ENCODE measurements at regions not wholly inside any gene's neighbourhood (a gene's known extent, or its start where the extent isn't known, plus 50 kb on each side); places are given as distances from the start of the nearest gene placed in this dataset.

DNA sequence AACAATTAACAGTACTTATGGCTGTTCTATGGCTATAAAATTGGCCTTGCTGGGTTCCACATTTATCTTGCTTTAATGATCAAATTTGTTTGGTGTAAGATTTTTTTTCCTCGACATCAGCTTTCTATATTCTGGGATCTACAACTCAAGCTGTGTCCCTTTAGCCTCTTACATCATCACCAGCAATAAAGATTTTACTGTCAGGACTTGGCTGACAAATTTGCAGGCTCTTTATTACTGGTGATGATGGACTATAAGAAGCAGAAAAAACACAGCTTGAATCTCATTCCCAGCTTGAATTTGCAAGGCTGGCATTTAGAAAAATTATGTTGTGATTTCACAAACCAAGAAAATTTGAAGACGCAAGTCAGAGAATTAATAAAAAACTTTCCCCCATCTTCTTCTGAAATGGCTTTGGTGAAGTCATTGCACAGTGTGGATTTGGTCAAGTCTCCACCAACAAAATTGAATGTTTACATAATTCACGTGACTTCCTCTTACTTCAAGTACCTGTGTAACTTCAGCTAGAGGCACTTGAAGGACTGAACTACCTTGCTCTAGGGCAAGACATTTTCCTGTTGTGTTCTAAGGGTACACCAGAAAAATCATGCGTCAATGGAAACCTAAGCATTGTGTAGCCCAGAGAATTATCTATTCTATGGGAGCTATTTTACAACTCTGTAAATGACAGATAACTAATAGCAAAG lies 175.0 kb downstream of the CBLN4 start:
- no peak for DNase-seq
- H3K27me3 ChIP-seq (ENCODE audit: control insufficient read depth in 1 of 2, insufficient read depth in 1 of 2, low read length in 2 of 2) = no peaks in the 10 kb centered on the region
- H2BK15ac ChIP-seq (ENCODE audit: low read depth, poor library complexity, severe bottlenecking) = no peak overlapping the region
- 64% methylated on average over 2 of the region's 4 CpGs for WGBS
- H2AK5ac ChIP-seq (ENCODE audit: low read length, severe bottlenecking) = no peak overlapping the region
- H3K79me1 ChIP-seq (replicated peaks; ENCODE audit: low read length, poor library complexity, severe bottlenecking) = no peaks in the 10 kb centered on the region
- H2AFZ ChIP-seq (ENCODE audit: low read depth, low read length) = no peak overlapping the region
- peaks cover 17% of the 10 kb centered on the region for H3K9me3 ChIP-seq (ENCODE audit: control insufficient read depth, low read length)
- no peak overlapping the region for H4K91ac ChIP-seq (ENCODE audit: low read length)
- no peak overlapping the region for H3K18ac ChIP-seq (ENCODE audit: low read depth in 1 of 2, low read length in 2 of 2)
- H3K36me3 ChIP-seq (ENCODE audit: control insufficient read depth in 1 of 2, insufficient read depth in 2 of 2, low read depth in 1 of 2, low read length in 2 of 2) = no peaks in the 10 kb centered on the region
- H2BK12ac ChIP-seq (ENCODE audit: low read length in 2 of 2) = no peak overlapping the region
- no peak overlapping the region for H4K8ac ChIP-seq (ENCODE audit: low read length)
- H3K9ac ChIP-seq (ENCODE audit: low read length) = no peak overlapping the region
- no peak overlapping the region for H2BK120ac ChIP-seq (ENCODE audit: low read depth, low read length)
- no peak overlapping the region for H3K14ac ChIP-seq (ENCODE audit: low read length in 2 of 2)
- no peak overlapping the region for H3K23ac ChIP-seq (ENCODE audit: low read length in 2 of 2)
- no peak overlapping the region for H2BK5ac ChIP-seq (ENCODE audit: low read depth, low read length, poor library complexity, severe bottlenecking)
- no peak overlapping the region for H3K4me3 ChIP-seq (ENCODE audit: insufficient read depth in 1 of 2, low read depth in 1 of 2, low read length in 2 of 2)
- H3K4ac ChIP-seq (ENCODE audit: low read depth in 1 of 2, low read length in 2 of 2) = no peak overlapping the region
- H3K4me2 ChIP-seq (ENCODE audit: low read length, poor library complexity, severe bottlenecking) = no peak overlapping the region
- H3K27ac ChIP-seq (ENCODE audit: low read length, poor library complexity, severe bottlenecking) = no peak overlapping the region
- H3K4me1 ChIP-seq (ENCODE audit: control insufficient read depth, insufficient read depth, low read depth, low read length) = no peaks in the 10 kb centered on the region

DNA sequence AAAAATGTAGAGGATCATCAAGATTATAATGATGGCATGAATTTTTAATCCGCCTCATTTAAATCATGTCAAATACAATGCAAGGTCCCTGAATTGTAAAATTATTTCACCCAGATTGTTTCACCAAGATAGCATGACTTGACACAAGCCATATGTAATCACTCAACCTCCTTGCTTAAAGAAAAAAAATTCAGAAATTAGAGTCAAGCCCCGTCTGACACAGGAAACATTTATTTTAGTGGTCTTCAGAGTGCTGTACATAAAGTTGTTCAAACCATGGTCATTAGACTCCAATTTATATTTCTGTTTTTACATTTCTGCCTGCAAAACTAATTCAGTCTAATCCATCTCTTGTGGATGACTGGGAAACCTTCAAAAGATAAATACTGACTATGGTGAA lies 200.2 kb downstream of the CBLN4 start:
- Histone ChIP-seq H3K27ac (ENCODE audit: low read length, poor library complexity, severe bottlenecking) (no peak overlapping the region), H4K91ac (ENCODE audit: low read length) (no peak overlapping the region), H2BK12ac (ENCODE audit: low read length in 2 of 2) (no peak overlapping the region), H3K79me1 (replicated peaks; ENCODE audit: low read length, poor library complexity, severe bottlenecking) (no peaks in the 10 kb centered on the region), H2BK15ac (ENCODE audit: low read depth, poor library complexity, severe bottlenecking) (no peak overlapping the region), H2BK5ac (ENCODE audit: low read depth, low read length, poor library complexity, severe bottlenecking) (no peak overlapping the region), H4K8ac (ENCODE audit: low read length) (no peak overlapping the region), H3K14ac (ENCODE audit: low read length in 2 of 2) (no peak overlapping the region), H2AFZ (ENCODE audit: low read depth, low read length) (no peak overlapping the region), H3K9me3 (ENCODE audit: control insufficient read depth, low read length) (no peaks in the 10 kb centered on the region), H3K4me1 (ENCODE audit: control insufficient read depth, insufficient read depth, low read depth, low read length) (no peaks in the 10 kb centered on the region), H3K9ac (ENCODE audit: low read length) (no peak overlapping the region), H3K36me3 (ENCODE audit: control insufficient read depth in 1 of 2, insufficient read depth in 2 of 2, low read depth in 1 of 2, low read length in 2 of 2) (no peaks in the 10 kb centered on the region), H2AK5ac (ENCODE audit: low read length, severe bottlenecking) (no peak overlapping the region), H3K27me3 (ENCODE audit: control insufficient read depth in 1 of 2, insufficient read depth in 1 of 2, low read length in 2 of 2) (no peaks in the 10 kb centered on the region), H3K4ac (ENCODE audit: low read depth in 1 of 2, low read length in 2 of 2) (no peak overlapping the region), H3K18ac (ENCODE audit: low read depth in 1 of 2, low read length in 2 of 2) (no peak overlapping the region), H3K4me3 (ENCODE audit: insufficient read depth in 1 of 2, low read depth in 1 of 2, low read length in 2 of 2) (no peak overlapping the region), H2BK120ac (ENCODE audit: low read depth, low read length) (no peak overlapping the region), H3K4me2 (ENCODE audit: low read length, poor library complexity, severe bottlenecking) (no peak overlapping the region), H3K23ac (ENCODE audit: low read length in 2 of 2) (no peak overlapping the region)
- WGBS = 100% methylated on average over 1 of the region's 2 CpGs
- DNase-seq = no peak

GRCh38 chr20:55800552-55801245 lies 204.6 kb downstream of the CBLN4 start:
- Histone ChIP-seq H4K8ac (ENCODE audit: low read length) (no peak overlapping the region), H2BK15ac (ENCODE audit: low read depth, poor library complexity, severe bottlenecking) (no peak overlapping the region), H3K14ac (ENCODE audit: low read length in 2 of 2) (no peak overlapping the region), H3K36me3 (ENCODE audit: control insufficient read depth in 1 of 2, insufficient read depth in 2 of 2, low read depth in 1 of 2, low read length in 2 of 2) (no peaks in the 10 kb centered on the region), H3K23ac (ENCODE audit: low read length in 2 of 2) (no peak overlapping the region), H2BK5ac (ENCODE audit: low read depth, low read length, poor library complexity, severe bottlenecking) (no peak overlapping the region), H2BK120ac (ENCODE audit: low read depth, low read length) (no peak overlapping the region), H3K4me2 (ENCODE audit: low read length, poor library complexity, severe bottlenecking) (no peak overlapping the region), H2AFZ (ENCODE audit: low read depth, low read length) (no peak overlapping the region), H3K9me3 (ENCODE audit: control insufficient read depth, low read length) (no peaks in the 10 kb centered on the region), H3K4me3 (ENCODE audit: insufficient read depth in 1 of 2, low read depth in 1 of 2, low read length in 2 of 2) (no peak overlapping the region), H3K4me1 (ENCODE audit: control insufficient read depth, insufficient read depth, low read depth, low read length) (no peaks in the 10 kb centered on the region), H3K79me1 (replicated peaks; ENCODE audit: low read length, poor library complexity, severe bottlenecking) (no peaks in the 10 kb centered on the region), H3K18ac (ENCODE audit: low read depth in 1 of 2, low read length in 2 of 2) (no peak overlapping the region), H4K91ac (ENCODE audit: low read length) (no peak overlapping the region), H2AK5ac (ENCODE audit: low read length, severe bottlenecking) (no peak overlapping the region), H3K27ac (ENCODE audit: low read length, poor library complexity, severe bottlenecking) (no peak overlapping the region), H2BK12ac (ENCODE audit: low read length in 2 of 2) (no peak overlapping the region), H3K9ac (ENCODE audit: low read length) (no peak overlapping the region), H3K4ac (ENCODE audit: low read depth in 1 of 2, low read length in 2 of 2) (no peak overlapping the region), H3K27me3 (ENCODE audit: control insufficient read depth in 1 of 2, insufficient read depth in 1 of 2, low read length in 2 of 2) (no peaks in the 10 kb centered on the region)
- 32% methylated on average over 2 of the region's 3 CpGs for WGBS
- no peak for DNase-seq

DNA sequence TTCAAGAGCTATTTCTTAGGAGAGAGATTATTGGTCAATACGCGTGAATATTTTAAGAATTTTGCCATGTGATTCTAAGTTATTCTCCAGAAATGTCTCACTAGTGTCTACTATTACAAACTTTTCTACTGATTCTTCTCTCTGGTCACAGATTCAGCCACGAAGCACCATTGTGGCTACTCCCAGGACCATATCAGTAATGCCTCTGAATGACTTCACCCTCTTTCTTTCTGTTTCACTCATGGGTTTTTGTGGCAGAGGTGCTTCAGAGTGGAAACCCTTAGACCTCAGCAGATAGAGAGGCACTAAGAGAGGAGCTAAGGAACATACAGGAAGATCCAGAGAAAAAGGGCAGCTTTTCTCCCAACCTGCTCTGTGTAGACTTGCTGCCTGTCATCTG lies 211.3 kb downstream of the CBLN4 start:
- WGBS = 67% methylated on average over 3 of the region's 3 CpGs
- H2BK12ac ChIP-seq (ENCODE audit: low read length in 2 of 2) = no peak overlapping the region
- H3K9ac ChIP-seq (ENCODE audit: low read length) = no peak overlapping the region
- H3K4me1 ChIP-seq (ENCODE audit: control insufficient read depth, insufficient read depth, low read depth, low read length) = no peaks in the 10 kb centered on the region
- H2BK15ac ChIP-seq (ENCODE audit: low read depth, poor library complexity, severe bottlenecking) = no peak overlapping the region
- peaks cover 10% of the 10 kb centered on the region for H3K9me3 ChIP-seq (ENCODE audit: control insufficient read depth, low read length)
- no peak overlapping the region for H3K4me3 ChIP-seq (ENCODE audit: insufficient read depth in 1 of 2, low read depth in 1 of 2, low read length in 2 of 2)
- no peak overlapping the region for H3K14ac ChIP-seq (ENCODE audit: low read length in 2 of 2)
- H2BK120ac ChIP-seq (ENCODE audit: low read depth, low read length) = no peak overlapping the region
- no peak overlapping the region for H4K8ac ChIP-seq (ENCODE audit: low read length)
- H3K27ac ChIP-seq (ENCODE audit: low read length, poor library complexity, severe bottlenecking) = no peak overlapping the region
- DNase-seq = no peak
- H3K23ac ChIP-seq (ENCODE audit: low read length in 2 of 2) = no peak overlapping the region
- H2BK5ac ChIP-seq (ENCODE audit: low read depth, low read length, poor library complexity, severe bottlenecking) = no peak overlapping the region
- no peak overlapping the region for H2AFZ ChIP-seq (ENCODE audit: low read depth, low read length)
- H4K91ac ChIP-seq (ENCODE audit: low read length) = no peak overlapping the region
- H3K4ac ChIP-seq (ENCODE audit: low read depth in 1 of 2, low read length in 2 of 2) = no peak overlapping the region
- H3K27me3 ChIP-seq (ENCODE audit: control insufficient read depth in 1 of 2, insufficient read depth in 1 of 2, low read length in 2 of 2) = no peaks in the 10 kb centered on the region
- H2AK5ac ChIP-seq (ENCODE audit: low read length, severe bottlenecking) = no peak overlapping the region
- H3K4me2 ChIP-seq (ENCODE audit: low read length, poor library complexity, severe bottlenecking) = no peak overlapping the region
- no peak overlapping the region for H3K18ac ChIP-seq (ENCODE audit: low read depth in 1 of 2, low read length in 2 of 2)
- no peaks in the 10 kb centered on the region for H3K36me3 ChIP-seq (ENCODE audit: control insufficient read depth in 1 of 2, insufficient read depth in 2 of 2, low read depth in 1 of 2, low read length in 2 of 2)
- no peaks in the 10 kb centered on the region for H3K79me1 ChIP-seq (replicated peaks; ENCODE audit: low read length, poor library complexity, severe bottlenecking)

Measured in mesenchymal stem cell (in vitro differentiated cells and primary cell).